ENCODE measurements at regions not wholly inside any gene's neighbourhood (a gene's known extent, or its start where the extent isn't known, plus 50 kb on each side); places are given as distances from the start of the nearest gene placed in this dataset.

DNA sequence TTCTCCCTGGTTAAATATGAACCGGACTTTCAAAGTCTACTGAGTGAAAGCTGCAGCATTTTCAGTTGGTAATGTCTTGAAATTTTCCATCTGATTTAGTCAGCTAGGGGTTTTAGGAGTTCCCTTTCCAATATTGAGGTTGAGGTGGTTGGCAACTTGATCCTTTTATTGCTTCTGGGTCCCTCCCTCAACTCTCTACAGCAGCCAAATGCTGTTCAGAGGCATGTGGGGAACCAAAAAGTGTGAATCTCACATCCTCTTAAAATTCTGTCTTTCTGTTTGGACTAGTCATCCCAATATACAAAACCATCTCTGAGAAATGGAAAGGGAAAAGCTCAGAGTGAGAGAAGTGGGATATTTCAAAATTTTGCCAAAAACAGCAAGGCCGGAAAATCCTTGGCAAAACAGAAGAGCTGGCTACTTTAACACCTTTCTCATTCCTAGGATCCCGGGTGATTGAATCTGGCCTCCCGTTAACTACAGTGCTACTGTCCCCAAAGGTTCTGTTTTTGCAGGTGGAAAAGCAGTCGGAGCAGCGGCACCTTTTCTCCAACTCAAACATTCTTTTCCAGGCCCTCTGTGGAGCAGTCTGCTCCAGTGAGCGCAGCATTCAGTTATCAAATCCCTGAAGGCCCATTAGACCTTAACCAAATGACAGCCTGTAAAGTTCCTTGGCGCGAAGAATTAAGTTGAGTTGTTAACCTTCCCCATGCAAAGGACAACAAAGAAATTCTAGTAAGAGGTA, 345.9 kb upstream of the NUDT12 start:
- no peaks in the 10 kb centered on the region for H3K4me1 Mint-ChIP-seq
- peak overlapping the region in 1 of 8 donors; percentile 10 for H3K27ac Mint-ChIP-seq
- no peak overlapping the region for H3K27ac ChIP-seq (ENCODE audit: low read depth, low read length)
- ChIA-PET POLR2A (no interaction called here), CTCF (no interaction called here)
- H3K27me3 Mint-ChIP-seq, result no peaks in the 10 kb centered on the region
- H3K36me3 Mint-ChIP-seq, result no peaks in the 10 kb centered on the region
- peaks cover 0 to 8% (median 7%) of the 10 kb centered on the region in 5 donors for H3K9me3 Mint-ChIP-seq
- H3K4me3 Mint-ChIP-seq, result no peak overlapping the region
- H3K4me3 ChIP-seq (ENCODE audit: low read length), result no peak overlapping the region
- H3K27me3 ChIP-seq (ENCODE audit: insufficient read depth, low read length, poor library complexity, severe bottlenecking), result no peaks in the 10 kb centered on the region
- no peaks in the 10 kb centered on the region for H3K36me3 ChIP-seq (ENCODE audit: insufficient read depth, low read length)
- DNase-seq, result no peak
- H3K4me1 ChIP-seq (ENCODE audit: insufficient read depth, low read length), result no peaks in the 10 kb centered on the region
- no peaks in the 10 kb centered on the region for H3K9me3 ChIP-seq (ENCODE audit: low read length)

GRCh38 chr5:103907001-103907400, 344.4 kb upstream of the NUDT12 start:
- no peaks in the 10 kb centered on the region for H3K9me3 ChIP-seq (ENCODE audit: low read length)
- H3K36me3 Mint-ChIP-seq, result peaks cover 0 to 1% (median 0%) of the 10 kb centered on the region in 3 donors
- no peaks in the 10 kb centered on the region for H3K4me1 Mint-ChIP-seq
- no peak overlapping the region for H3K27ac ChIP-seq (ENCODE audit: low read depth, low read length)
- no peak overlapping the region for H3K4me3 Mint-ChIP-seq
- ChIA-PET CTCF (no interaction called here), POLR2A (no interaction called here)
- no peaks in the 10 kb centered on the region for H3K4me1 ChIP-seq (ENCODE audit: insufficient read depth, low read length)
- H3K27me3 Mint-ChIP-seq, result no peaks in the 10 kb centered on the region
- no peaks in the 10 kb centered on the region for H3K27me3 ChIP-seq (ENCODE audit: insufficient read depth, low read length, poor library complexity, severe bottlenecking)
- no peak overlapping the region for H3K4me3 ChIP-seq (ENCODE audit: low read length)
- no peak for DNase-seq
- H3K9me3 Mint-ChIP-seq, result peaks cover 0 to 8% (median 7%) of the 10 kb centered on the region in 5 donors
- H3K27ac Mint-ChIP-seq, result no peak overlapping the region
- no peaks in the 10 kb centered on the region for H3K36me3 ChIP-seq (ENCODE audit: insufficient read depth, low read length)

DNA sequence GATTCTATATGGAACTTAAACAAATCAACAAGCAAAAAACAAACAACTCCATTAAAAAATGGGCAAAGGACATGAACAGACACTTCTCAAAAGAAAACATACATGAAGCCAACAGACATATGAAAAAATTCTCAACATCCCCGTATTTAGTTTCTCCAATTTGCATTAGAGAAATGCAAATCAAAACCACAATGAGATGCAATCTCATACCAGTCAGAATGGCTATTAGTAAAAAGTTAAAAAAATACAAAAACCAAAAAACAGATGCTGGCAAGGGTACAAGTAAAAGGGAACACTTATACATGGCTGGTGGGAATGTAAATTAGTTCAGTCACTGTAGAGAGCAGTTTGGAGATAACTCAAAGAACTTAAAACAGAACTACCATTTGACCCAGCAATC, 342.1 kb upstream of the NUDT12 start:
- no peak for DNase-seq
- H3K27ac ChIP-seq (ENCODE audit: low read depth, low read length), result no peak overlapping the region
- H3K4me1 Mint-ChIP-seq, result no peaks in the 10 kb centered on the region
- no peak overlapping the region for H3K4me3 ChIP-seq (ENCODE audit: low read length)
- ChIA-PET POLR2A (no interaction called here), CTCF (no interaction called here)
- no peaks in the 10 kb centered on the region for H3K27me3 ChIP-seq (ENCODE audit: insufficient read depth, low read length, poor library complexity, severe bottlenecking)
- no peak overlapping the region for H3K27ac Mint-ChIP-seq
- peaks cover 2 to 12% (median 8%) of the 10 kb centered on the region in 5 donors for H3K9me3 Mint-ChIP-seq
- H3K36me3 ChIP-seq (ENCODE audit: insufficient read depth, low read length), result no peaks in the 10 kb centered on the region
- no peaks in the 10 kb centered on the region for H3K9me3 ChIP-seq (ENCODE audit: low read length)
- no peaks in the 10 kb centered on the region for H3K4me1 ChIP-seq (ENCODE audit: insufficient read depth, low read length)
- no peaks in the 10 kb centered on the region for H3K27me3 Mint-ChIP-seq
- H3K36me3 Mint-ChIP-seq, result peaks cover 0 to 1% (median 0%) of the 10 kb centered on the region in 3 donors
- no peak overlapping the region for H3K4me3 Mint-ChIP-seq

DNA sequence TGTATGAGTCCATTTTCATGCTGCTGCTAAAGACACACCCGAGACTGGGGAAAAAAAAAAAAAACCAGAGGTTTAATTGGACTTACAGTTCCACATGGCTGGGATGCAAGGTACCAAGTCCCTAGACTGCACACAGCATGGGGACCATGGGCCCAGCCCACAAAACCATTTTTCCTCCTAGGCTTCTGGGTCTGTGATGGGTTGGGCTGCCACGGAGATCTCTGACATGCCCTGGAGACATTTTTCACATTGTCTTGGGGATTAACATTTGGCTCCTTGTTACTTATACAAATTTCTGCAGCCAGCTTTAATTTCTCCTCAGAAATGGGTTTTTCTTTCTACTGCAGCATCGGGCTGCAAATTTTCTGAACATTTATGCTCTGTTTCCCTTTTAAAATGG, 340.3 kb upstream of the NUDT12 start:
- no peaks in the 10 kb centered on the region for H3K27me3 ChIP-seq (ENCODE audit: insufficient read depth, low read length, poor library complexity, severe bottlenecking)
- H3K9me3 ChIP-seq (ENCODE audit: low read length), result no peaks in the 10 kb centered on the region
- Mint-ChIP-seq H3K4me3 (no peak overlapping the region), H3K27ac (no peak overlapping the region), H3K9me3 (peaks cover 8 to 15% (median 10%) of the 10 kb centered on the region in 5 donors), H3K36me3 (peaks cover 0 to 1% (median 0%) of the 10 kb centered on the region in 3 donors), H3K27me3 (no peaks in the 10 kb centered on the region), H3K4me1 (no peaks in the 10 kb centered on the region)
- CTCF ChIA-PET, result no interaction called here
- H3K36me3 ChIP-seq (ENCODE audit: insufficient read depth, low read length), result no peaks in the 10 kb centered on the region
- H3K27ac ChIP-seq (ENCODE audit: low read depth, low read length), result no peak overlapping the region
- no peak overlapping the region for H3K4me3 ChIP-seq (ENCODE audit: low read length)
- no peaks in the 10 kb centered on the region for H3K4me1 ChIP-seq (ENCODE audit: insufficient read depth, low read length)
- no peak for DNase-seq
- POLR2A ChIA-PET, result no interaction called here

DNA sequence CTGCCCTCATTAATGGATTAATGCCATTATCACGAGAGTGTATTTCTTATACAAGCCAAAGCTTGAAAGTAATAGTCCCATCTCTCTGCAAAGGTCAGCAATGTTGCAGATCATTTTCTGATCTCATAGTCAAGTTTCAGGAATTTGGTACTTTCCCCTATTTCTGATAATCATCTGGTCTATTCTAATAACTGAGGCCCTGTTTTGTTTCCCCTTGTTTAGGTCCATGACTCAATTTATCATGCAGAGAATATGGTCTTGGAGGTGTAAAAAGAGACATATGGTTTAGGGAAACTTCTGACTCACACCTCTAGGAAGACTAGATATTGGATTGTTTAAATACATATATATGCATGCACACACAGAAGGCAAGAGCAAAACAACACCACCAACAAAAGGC, 339.3 kb upstream of the NUDT12 start:
- peaks cover 8 to 17% (median 10%) of the 10 kb centered on the region in 5 donors for H3K9me3 Mint-ChIP-seq
- no peaks in the 10 kb centered on the region for H3K36me3 ChIP-seq (ENCODE audit: insufficient read depth, low read length)
- DNase-seq, result no peak
- no peak overlapping the region for H3K27ac Mint-ChIP-seq
- no peak overlapping the region for H3K4me3 ChIP-seq (ENCODE audit: low read length)
- H3K4me3 Mint-ChIP-seq, result no peak overlapping the region
- no peaks in the 10 kb centered on the region for H3K4me1 Mint-ChIP-seq
- no peak overlapping the region for H3K27ac ChIP-seq (ENCODE audit: low read depth, low read length)
- peaks cover 0 to 1% (median 0%) of the 10 kb centered on the region in 3 donors for H3K36me3 Mint-ChIP-seq
- H3K4me1 ChIP-seq (ENCODE audit: insufficient read depth, low read length), result no peaks in the 10 kb centered on the region
- ChIA-PET CTCF (no interaction called here), POLR2A (no interaction called here)
- H3K27me3 Mint-ChIP-seq, result no peaks in the 10 kb centered on the region
- no peaks in the 10 kb centered on the region for H3K9me3 ChIP-seq (ENCODE audit: low read length)
- H3K27me3 ChIP-seq (ENCODE audit: insufficient read depth, low read length, poor library complexity, severe bottlenecking), result no peaks in the 10 kb centered on the region

DNA sequence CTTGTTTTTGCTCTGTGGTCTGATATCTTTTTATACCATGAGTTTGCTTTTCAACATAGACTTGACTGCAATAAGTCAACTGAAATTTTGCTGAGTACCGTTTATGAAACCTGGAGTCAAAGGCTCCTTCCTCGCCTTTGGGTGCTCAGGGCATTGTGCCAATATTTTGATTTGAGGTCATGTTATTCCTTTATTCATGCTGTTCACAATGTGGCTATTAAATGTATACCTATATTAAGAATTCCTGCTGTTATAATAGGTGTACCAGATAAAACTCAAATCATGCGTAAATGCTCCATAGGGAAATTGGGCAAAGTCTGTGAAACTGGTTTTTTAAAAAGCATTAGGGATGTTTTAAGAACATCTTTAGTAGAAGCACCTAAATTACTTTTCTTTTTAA, 334.0 kb upstream of the NUDT12 start:
- H3K27ac Mint-ChIP-seq, result no peak overlapping the region
- no peak overlapping the region for H3K4me3 Mint-ChIP-seq
- DNase-seq, result no peak
- Histone ChIP-seq H3K36me3 (ENCODE audit: insufficient read depth, low read length) (no peaks in the 10 kb centered on the region), H3K27me3 (ENCODE audit: insufficient read depth, low read length, poor library complexity, severe bottlenecking) (no peaks in the 10 kb centered on the region), H3K4me1 (ENCODE audit: insufficient read depth, low read length) (no peaks in the 10 kb centered on the region), H3K4me3 (ENCODE audit: low read length) (no peak overlapping the region), H3K9me3 (ENCODE audit: low read length) (no peaks in the 10 kb centered on the region), H3K27ac (ENCODE audit: low read depth, low read length) (no peak overlapping the region)
- no peaks in the 10 kb centered on the region for H3K36me3 Mint-ChIP-seq
- H3K4me1 Mint-ChIP-seq, result no peaks in the 10 kb centered on the region
- no peaks in the 10 kb centered on the region for H3K27me3 Mint-ChIP-seq
- ChIA-PET CTCF (no interaction called here), POLR2A (no interaction called here)
- peaks cover 5 to 14% (median 9%) of the 10 kb centered on the region in 5 donors for H3K9me3 Mint-ChIP-seq

DNA sequence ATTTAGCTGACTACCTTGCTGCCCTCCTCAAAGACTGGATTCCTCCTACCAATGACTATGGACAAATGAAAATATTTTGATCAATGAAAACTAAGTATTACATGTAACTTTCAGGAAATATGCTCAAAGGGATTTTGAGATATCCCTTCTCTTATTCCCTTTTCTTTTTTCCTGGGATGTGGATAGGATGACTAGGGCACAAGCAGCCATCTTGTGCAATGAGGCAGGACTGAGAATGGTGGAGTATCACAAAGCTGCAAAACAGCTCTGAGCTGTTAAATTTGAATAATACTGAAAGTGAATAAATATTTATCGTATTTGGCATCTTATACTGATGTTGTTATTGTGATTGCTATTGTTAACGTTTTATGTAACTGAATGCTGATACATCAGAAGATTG, 333.1 kb upstream of the NUDT12 start:
- ChIA-PET POLR2A (no interaction called here), CTCF (no interaction called here)
- H3K36me3 ChIP-seq (ENCODE audit: insufficient read depth, low read length), result no peaks in the 10 kb centered on the region
- DNase-seq, result no peak
- Mint-ChIP-seq H3K4me1 (no peaks in the 10 kb centered on the region), H3K9me3 (peaks cover 5 to 11% (median 7%) of the 10 kb centered on the region in 5 donors), H3K36me3 (no peaks in the 10 kb centered on the region), H3K4me3 (no peak overlapping the region), H3K27me3 (no peaks in the 10 kb centered on the region), H3K27ac (no peak overlapping the region)
- no peaks in the 10 kb centered on the region for H3K9me3 ChIP-seq (ENCODE audit: low read length)
- no peak overlapping the region for H3K4me3 ChIP-seq (ENCODE audit: low read length)
- H3K27me3 ChIP-seq (ENCODE audit: insufficient read depth, low read length, poor library complexity, severe bottlenecking), result no peaks in the 10 kb centered on the region
- no peak overlapping the region for H3K27ac ChIP-seq (ENCODE audit: low read depth, low read length)
- H3K4me1 ChIP-seq (ENCODE audit: insufficient read depth, low read length), result no peaks in the 10 kb centered on the region

- Mint-ChIP-seq H3K4me1 (no peaks in the 10 kb centered on the region), H3K36me3 (no peaks in the 10 kb centered on the region), H3K4me3 (no peak overlapping the region), H3K9me3 (peaks cover 5 to 11% (median 6%) of the 10 kb centered on the region in 5 donors), H3K27me3 (no peaks in the 10 kb centered on the region), H3K27ac (no peak overlapping the region)
- H3K27me3 ChIP-seq (ENCODE audit: insufficient read depth, low read length, poor library complexity, severe bottlenecking), result no peaks in the 10 kb centered on the region
- H3K36me3 ChIP-seq (ENCODE audit: insufficient read depth, low read length), result no peaks in the 10 kb centered on the region
- no peak overlapping the region for H3K4me3 ChIP-seq (ENCODE audit: low read length)
- ChIA-PET POLR2A (no interaction called here), CTCF (no interaction called here)
- no peaks in the 10 kb centered on the region for H3K9me3 ChIP-seq (ENCODE audit: low read length)
- no peaks in the 10 kb centered on the region for H3K4me1 ChIP-seq (ENCODE audit: insufficient read depth, low read length)
- DNase-seq, result no peak
- H3K27ac ChIP-seq (ENCODE audit: low read depth, low read length), result no peak overlapping the region
Observed at GRCh38 chr5:103894882-103895281, 332.3 kb upstream of the NUDT12 start.

Data from CD8-positive, alpha-beta memory T cell (primary cell).